ENCODE measurements at regions not wholly inside any gene's neighbourhood (a gene's known extent, or its start where the extent isn't known, plus 50 kb on each side); places are given as distances from the start of the nearest gene placed in this dataset.

DNA sequence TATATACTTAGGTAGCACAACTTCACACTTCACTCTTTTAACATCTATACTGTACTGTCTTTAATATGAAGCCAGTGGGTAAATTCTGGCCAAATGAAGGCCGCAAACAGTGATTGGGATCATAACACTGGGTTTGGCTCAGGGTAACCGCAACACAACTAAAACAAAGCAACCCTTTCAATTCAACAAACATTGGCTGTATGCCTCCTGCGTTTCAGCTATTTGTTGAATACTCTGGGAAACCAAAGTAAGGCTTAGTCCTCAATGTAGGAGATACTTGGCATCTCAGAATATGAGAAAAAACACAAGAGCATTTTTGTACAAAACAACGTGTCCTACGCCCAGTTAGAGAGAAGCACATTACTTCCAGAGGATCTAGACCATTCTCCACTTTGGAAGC is 693.3 kb upstream of the KLHL29 start:
- TF ChIP-seq, protein P1, sequence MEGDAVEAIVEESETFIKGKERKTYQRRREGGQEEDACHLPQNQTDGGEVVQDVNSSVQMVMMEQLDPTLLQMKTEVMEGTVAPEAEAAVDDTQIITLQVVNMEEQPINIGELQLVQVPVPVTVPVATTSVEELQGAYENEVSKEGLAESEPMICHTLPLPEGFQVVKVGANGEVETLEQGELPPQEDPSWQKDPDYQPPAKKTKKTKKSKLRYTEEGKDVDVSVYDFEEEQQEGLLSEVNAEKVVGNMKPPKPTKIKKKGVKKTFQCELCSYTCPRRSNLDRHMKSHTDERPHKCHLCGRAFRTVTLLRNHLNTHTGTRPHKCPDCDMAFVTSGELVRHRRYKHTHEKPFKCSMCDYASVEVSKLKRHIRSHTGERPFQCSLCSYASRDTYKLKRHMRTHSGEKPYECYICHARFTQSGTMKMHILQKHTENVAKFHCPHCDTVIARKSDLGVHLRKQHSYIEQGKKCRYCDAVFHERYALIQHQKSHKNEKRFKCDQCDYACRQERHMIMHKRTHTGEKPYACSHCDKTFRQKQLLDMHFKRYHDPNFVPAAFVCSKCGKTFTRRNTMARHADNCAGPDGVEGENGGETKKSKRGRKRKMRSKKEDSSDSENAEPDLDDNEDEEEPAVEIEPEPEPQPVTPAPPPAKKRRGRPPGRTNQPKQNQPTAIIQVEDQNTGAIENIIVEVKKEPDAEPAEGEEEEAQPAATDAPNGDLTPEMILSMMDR (IDR thresholded peaks at IDR 0.05) = no peak
- no peak for TF ChIP-seq POLR2A (IDR thresholded peaks at IDR 0.05)

Measured in testis (tissue), 2 donors.